Stimulated activated naive CD4-positive, alpha-beta T cell treated with Interleukin-2 at 50 U/mL for 16 hours (primary cell): ENCODE measurements at regions not wholly inside any gene's neighbourhood (a gene's known extent, or its start where the extent isn't known, plus 50 kb on each side); places are given as distances from the start of the nearest gene placed in this dataset.

ENCODE experiments used
- DNase-seq: peaks from one replicate; lab custom pipeline; 2025; lab: John Stamatoyannopoulos, UW

DNA sequence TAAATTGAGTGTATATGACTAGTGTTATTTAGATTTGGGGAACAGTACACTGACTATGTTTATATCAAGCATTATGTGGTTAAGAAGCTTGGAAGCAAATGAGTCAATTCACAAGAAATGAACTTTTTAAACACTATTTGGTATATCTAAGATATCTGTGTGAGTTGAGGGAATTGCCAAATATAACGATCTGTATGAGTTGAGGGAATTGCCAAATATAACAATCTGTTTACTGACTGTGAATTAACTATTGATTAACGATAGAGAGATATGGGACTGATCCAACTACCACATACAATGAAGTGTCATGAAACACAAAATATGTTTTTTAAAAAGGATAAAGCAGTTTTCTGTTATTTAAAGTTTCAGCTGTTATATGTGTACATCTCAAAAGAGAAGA is 301.4 kb downstream of the TENT4A start:
- DNase-seq, result no peak

DNA sequence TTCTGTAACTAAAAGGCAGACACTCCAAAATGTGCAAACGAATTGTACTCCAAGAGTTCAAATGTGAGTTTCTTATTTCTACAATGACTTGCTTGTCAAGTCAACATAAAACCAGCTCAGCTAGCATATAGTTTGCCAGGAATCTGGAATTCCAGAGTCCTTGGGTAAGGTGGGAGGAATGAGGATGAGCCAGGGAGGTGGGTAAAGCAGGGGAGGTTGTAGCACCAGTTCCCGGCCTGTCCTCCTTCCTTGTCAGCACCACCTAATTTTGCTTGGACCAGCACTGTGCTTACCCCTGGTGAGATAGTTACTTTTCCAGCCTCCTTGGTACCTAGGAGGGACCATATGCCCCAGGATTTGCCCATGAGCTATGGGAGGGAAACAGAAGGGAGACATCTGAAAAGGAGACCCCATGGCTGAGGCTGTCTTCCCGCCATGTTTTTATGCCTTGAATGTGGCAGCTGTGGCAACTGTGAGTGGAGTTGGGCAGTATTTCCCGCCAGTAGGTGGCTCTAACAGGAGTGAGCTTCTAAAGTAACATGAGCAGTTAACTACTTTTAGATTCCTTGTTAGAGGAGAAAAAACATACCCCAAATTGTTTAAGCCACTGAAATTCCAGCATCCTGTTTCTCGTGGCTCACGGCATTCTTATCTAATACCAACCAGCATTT is 302.5 kb downstream of the TENT4A start:
- DNase-seq, result no peak

DNA sequence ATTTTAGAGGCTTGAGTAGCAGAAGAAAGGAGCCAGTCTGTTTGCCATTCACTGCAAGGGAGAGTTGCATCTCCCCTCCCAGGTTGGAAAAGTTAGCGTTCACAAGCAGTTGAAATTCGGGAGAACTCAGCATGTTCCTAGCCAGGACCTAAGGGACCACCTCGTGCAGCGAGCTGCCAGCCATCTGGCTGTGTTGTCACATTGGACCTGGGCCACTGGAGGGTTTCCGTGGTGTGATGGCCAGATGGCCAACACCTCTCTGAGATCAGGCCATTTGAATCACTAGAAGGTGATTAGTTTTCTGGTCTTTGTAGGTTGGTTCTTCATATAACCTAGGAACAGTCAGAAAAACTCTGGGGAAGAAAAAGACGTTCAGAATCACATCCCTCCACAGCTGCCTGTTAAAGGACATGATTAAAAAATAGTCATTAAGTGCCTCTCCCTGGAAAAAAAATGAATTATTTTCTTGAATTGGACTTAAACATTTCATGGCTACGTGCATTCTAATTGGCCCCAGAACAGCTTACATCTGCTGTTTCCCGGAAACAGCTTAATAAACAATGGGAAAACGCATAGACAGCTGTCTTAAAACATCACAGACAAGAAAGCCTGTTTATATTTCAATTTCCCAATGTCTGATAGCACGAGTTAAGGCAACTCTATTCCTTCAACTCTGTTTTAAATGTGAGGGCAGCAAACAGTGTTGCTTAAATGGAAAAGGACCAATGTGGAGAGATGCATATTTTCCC is 303.9 kb downstream of the TENT4A start:
- DNase-seq, result no peak

GRCh38 chr5:7018198-7018597 is 305.0 kb downstream of the TENT4A start:
- DNase-seq, result no peak

DNA sequence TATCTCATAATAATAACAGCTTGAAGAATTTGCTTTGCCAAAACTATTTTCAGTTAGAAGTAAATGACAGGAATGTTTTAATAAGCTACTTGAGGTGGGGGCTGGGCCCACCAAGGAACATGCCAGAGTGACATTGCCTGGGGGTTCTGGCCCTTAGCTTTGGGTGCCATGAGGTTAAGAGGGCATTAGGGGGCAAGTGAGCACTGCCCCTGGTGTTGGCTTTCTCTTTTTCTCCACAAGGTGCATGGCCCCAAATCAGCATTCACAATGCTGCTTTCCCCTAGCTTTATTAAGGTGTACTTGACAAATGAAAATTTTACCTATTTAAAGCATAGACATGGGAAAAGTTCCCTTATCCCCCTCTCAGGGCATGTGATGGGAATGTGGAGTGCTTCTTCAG is 305.4 kb downstream of the TENT4A start:
- no peak for DNase-seq

DNA sequence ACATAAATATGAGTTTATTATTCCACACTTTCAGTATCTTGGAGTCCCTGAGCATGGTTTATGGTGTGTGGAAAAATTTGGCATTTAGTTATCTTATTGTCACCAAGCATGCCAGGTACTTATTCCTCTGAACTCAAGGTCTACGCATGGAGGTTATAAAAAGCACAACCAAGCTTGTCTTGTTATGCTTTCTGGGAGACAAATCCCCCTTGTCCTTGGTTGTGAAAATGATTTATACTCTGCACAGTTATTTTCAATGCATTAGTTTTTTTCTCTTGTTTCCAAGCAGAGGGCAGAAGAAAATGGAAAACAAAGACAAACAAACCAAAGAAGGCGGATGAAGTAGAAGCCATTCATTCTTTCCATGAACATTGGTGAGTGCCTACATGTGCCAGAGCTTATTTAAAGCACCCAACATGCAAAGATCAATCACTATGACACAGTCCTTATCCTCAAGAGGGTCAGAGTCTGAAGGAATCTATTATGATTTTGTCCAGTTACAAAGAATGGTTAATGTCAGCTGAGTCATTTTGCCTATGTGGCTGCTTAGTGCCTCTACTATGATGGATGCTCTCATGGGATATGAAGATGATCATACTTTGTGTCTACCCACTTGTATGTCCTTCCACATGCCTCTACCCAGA is 323.1 kb downstream of the TENT4A start:
- DNase-seq, result no peak

DNA sequence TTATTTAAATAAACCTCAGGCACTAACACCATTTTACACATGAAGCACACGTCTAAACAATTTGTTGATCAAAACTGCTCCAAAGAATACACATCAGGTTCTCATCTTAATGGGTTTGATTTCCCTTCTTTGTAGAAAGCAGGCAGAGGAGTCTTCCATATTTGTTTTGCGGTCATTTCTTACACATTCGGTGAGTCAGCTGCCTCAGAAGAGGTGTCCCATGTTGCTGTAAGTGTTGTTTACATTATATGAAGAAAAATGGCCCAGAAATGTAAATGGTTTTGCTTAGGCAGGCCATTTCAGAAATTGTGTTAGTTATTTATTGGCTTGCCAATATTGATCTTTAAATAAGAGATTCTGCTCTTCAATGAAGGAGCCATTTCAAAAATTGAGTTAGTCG is 325.8 kb downstream of the TENT4A start:
- no peak for DNase-seq

- DNase-seq, result no peak
Measured at GRCh38 chr5:7040111-7040510, 326.9 kb downstream of the TENT4A start.

GRCh38 chr5:7043797-7044196 is 330.6 kb downstream of the TENT4A start:
- DNase-seq, result no peak

DNA sequence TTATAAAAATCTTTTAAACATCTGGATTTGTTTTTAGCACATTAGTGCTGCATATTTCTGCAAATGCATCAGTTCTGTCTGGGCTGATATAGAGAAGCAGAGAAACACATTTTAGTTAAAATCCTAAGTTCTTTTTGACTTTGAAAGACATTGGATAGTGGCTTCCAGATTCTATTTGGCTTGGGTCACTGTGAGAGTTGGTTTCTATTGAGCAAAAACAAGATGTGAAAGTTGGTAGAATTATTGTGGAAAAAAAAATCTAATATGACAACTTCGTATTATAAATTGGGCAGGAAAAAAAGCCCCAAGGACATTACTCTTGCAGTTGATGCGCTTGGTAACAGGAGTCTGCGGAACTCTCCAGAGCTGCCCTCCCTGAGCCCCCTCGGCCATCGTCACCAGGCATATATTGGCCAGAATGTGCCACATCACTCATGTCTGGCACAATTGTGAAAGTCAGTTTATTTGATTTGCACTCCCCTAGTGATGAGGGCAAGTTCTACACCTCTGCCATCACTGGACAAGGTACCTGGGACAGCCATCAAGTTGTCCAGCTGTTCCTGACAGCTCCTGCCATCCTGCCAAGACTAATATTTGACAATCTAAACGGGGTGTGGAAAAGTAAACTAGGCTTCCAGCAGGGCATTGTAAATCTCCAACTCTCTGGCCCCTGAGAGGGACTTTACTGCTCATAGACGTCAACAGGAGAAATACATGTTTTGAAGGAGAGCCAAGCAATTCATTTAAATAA is 334.5 kb downstream of the TENT4A start:
- no peak for DNase-seq

GRCh38 chr5:7050986-7051385 is 337.8 kb downstream of the TENT4A start:
- no peak for DNase-seq

- DNase-seq, result no peak
Measured at GRCh38 chr5:7053125-7053524, 339.9 kb downstream of the TENT4A start.

DNA sequence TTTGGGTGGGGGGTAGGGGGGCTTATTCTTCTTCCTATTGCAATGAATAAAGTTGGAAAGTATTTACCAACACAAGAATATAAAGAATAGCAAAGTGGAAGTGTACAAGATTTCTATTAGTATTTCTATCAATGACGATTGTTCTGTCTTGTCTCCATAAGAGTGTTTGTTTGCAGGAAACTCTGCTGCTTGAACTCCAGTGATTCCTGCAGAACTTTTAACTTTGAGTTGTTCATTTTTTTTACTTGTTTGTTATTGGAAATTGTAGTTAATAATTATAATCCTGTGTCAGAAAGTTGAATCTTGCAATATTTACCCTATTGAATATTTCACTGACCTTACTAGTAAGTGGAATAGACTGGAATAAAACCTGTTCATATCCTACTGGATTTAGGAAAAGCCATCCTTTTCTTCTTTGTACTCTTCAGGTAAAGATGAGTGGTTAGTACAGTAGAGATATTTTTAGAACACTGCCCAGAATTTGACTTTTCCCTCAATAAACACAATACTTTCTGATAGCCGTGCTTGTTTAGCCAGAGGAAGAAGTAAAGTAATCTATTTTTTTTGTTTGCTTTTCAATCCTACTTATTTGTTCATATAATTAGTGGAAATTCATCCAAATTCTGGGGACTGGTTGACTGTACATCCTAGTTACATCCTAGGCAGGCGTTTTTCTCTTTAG is 340.4 kb downstream of the TENT4A start:
- DNase-seq, result no peak

DNA sequence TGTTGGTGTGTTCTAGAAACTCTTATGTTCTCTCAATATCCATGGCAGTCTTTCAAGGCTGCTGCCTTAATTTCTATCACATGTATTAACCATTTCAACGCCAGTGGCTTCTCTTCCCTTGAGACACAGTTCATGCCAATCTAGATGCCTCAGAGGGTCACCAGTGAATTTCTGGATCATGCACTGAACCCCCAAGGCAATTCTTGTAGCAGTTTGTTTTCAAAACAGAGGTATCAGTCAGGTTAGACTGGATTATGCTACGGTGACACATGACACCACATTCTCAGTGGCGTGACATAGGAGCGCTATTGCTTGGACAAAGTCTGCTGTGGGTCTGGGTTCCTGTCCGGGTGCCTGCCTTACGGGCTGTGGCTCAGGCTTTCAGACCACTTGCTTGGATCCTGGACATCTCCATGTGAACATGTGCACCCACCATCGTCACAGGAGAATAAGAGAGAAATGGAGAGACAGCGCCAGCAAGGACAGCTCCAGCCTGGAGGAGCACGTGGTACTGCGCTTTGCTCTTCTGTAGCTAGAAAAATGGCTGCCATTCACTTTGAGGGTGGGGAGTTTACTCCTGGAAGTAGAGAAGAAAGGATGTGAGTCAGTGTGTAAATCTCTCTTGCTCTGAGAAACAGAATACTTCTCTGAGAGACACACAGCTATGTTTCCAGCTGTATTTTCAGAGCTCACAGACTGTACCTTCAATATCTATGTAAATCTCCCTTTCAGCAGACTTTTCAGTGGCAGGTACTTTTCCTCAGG is 329.3 kb upstream of the ADCY2 start:
- no peak for DNase-seq

GRCh38 chr5:7068156-7068555 is 327.8 kb upstream of the ADCY2 start:
- no peak for DNase-seq

DNA sequence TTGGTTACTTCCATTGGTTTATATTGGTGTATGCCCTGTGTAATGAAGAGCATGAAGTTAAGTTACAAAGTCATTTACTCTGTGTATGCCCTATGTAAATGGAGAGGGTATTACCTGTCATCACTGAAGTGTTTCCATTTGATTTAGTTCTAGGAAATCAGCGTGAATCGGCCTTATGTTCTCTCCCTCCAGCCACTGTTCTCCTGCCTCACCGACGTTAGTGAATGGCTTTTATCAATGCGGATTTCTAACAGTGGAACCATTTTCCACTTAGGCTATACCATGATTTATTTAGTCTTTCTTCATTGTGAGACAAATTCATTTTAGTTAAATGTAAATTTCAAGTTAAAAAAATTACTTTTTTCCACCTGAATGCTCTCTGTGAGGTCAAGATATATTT is 327.0 kb upstream of the ADCY2 start:
- no peak for DNase-seq

DNA sequence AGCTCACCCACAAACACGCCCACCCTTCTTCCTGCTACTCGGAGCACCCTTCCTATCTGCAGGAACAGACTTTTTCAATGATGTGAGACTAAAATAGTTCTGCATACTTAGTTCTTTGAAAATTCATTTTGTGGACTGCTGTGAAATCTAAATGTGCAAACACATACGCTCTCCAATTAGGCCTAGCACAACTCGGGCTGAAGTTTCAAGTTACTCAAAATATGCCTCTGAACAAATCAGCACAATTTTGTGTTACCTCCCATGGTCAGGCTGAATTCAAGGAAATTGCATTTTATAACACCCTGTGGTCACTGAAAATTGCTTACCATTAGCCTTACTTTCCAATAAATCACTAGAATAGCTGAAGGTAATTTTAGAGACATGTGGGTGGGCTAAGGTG is 323.8 kb upstream of the ADCY2 start:
- no peak for DNase-seq

- DNase-seq, result no peak
Measured at GRCh38 chr5:7073666-7074065, 322.3 kb upstream of the ADCY2 start.

DNA sequence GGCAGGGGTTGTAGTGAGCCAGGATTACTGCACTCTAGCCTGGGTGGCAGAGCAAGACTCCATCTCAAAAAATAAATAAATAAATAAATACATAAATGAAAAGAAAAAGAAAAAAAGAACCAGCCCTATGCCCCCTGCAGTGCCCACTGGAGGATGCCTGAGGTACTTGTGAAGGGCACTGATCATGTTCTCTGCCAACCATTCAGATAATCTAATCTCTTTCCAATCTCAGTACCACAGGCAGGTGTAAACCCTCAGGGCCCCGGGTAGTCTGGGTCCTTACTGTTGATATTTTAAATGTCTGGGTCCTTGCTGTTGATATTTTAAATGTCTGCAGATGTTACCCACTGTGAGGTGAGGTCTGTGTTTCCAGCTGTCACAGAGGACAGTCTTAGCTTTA is 321.8 kb upstream of the ADCY2 start:
- DNase-seq, result no peak

GRCh38 chr5:7075470-7075869 is 320.5 kb upstream of the ADCY2 start:
- no peak for DNase-seq

- no peak for DNase-seq
Measured at GRCh38 chr5:7078101-7078500, 317.8 kb upstream of the ADCY2 start.
